Nephron (organoid): ENCODE measurements at regions not wholly inside any gene's neighbourhood (a gene's known extent, or its start where the extent isn't known, plus 50 kb on each side); places are given as distances from the start of the nearest gene placed in this dataset.

Source experiments
- H3K27ac Mint-ChIP-seq, 3 experiments: 2 replicates each; pipeline ENCODE4 v1.8.0; 2020; ENCODE audit warnings: mixed read lengths in 3 of 3, mild to moderate bottlenecking in 2 of 3, moderate library complexity in 1 of 3
- H3K27me3 Mint-ChIP-seq: 2 replicates; pipeline ENCODE4 v1.8.0; 2021; ENCODE audit warnings: low read depth, mild to moderate bottlenecking, moderate library complexity, mixed read lengths
- H3K36me3 Mint-ChIP-seq: 2 replicates; pipeline ENCODE4 v1.8.0; 2020; ENCODE audit warnings: low read depth, mixed read lengths
- H3K4me1 Mint-ChIP-seq: 2 replicates; pipeline ENCODE4 v1.8.0; 2020; ENCODE audit warnings: mixed read lengths
- H3K4me3 Mint-ChIP-seq, 3 experiments: 2 replicates each; pipeline ENCODE4 v1.8.0; 2020; ENCODE audit warnings: mild to moderate bottlenecking in 3 of 3, mixed read lengths in 3 of 3, moderate library complexity in 2 of 3
- H3K9me3 Mint-ChIP-seq: 2 replicates; pipeline ENCODE4 v1.8.0; 2020; ENCODE audit warnings: mixed read lengths
- CTCF ChIP-seq, 3 experiments: fragments of 200-600 bp; sonication (generic); IDR thresholded peaks; one replicate each; pipeline ENCODE4 v1.5.0; 2021; ENCODE audit warnings: antibody characterized with exemption in 3 of 3; ENCODE audit not compliant: unreplicated experiment in 3 of 3

GRCh38 chrX:79570524-79571240 is 203.5 kb upstream of the ITM2A start:
- Mint-ChIP-seq H3K36me3 (no peaks in the 10 kb centered on the region), H3K9me3 (peaks cover 13% of the 10 kb centered on the region), H3K27ac (no peak overlapping the region), H3K4me1 (no peaks in the 10 kb centered on the region), H3K4me3 (no peak overlapping the region), H3K27me3 (no peaks in the 10 kb centered on the region)
- no peak for TF ChIP-seq CTCF (IDR thresholded peaks at IDR 0.05; ENCODE audit: unreplicated experiment in 3 of 3)

GRCh38 chrX:79568309-79568708 is 201.2 kb upstream of the ITM2A start:
- no peaks in the 10 kb centered on the region for H3K4me1 Mint-ChIP-seq
- no peak for TF ChIP-seq CTCF (IDR thresholded peaks at IDR 0.05; ENCODE audit: unreplicated experiment in 3 of 3)
- peaks cover 13% of the 10 kb centered on the region for H3K9me3 Mint-ChIP-seq
- no peaks in the 10 kb centered on the region for H3K36me3 Mint-ChIP-seq
- no peak overlapping the region for H3K27ac Mint-ChIP-seq
- H3K27me3 Mint-ChIP-seq = no peaks in the 10 kb centered on the region
- no peak overlapping the region for H3K4me3 Mint-ChIP-seq

- H3K36me3 Mint-ChIP-seq = no peaks in the 10 kb centered on the region
- no peak for TF ChIP-seq CTCF (IDR thresholded peaks at IDR 0.05; ENCODE audit: unreplicated experiment in 3 of 3)
- no peak overlapping the region for H3K4me3 Mint-ChIP-seq
- no peaks in the 10 kb centered on the region for H3K27me3 Mint-ChIP-seq
- no peak overlapping the region for H3K27ac Mint-ChIP-seq
- H3K4me1 Mint-ChIP-seq = no peaks in the 10 kb centered on the region
- peaks cover 13% of the 10 kb centered on the region for H3K9me3 Mint-ChIP-seq
Measured at GRCh38 chrX:79564362-79564761, 197.2 kb upstream of the ITM2A start.

GRCh38 chrX:79559290-79559689 is 192.2 kb upstream of the ITM2A start:
- Mint-ChIP-seq H3K4me3 (no peak overlapping the region), H3K27ac (no peak overlapping the region), H3K4me1 (no peaks in the 10 kb centered on the region), H3K9me3 (peaks cover 5% of the 10 kb centered on the region), H3K36me3 (no peaks in the 10 kb centered on the region), H3K27me3 (no peaks in the 10 kb centered on the region)
- TF ChIP-seq CTCF (IDR thresholded peaks at IDR 0.05; ENCODE audit: unreplicated experiment in 3 of 3) = no peak

- Mint-ChIP-seq H3K36me3 (no peaks in the 10 kb centered on the region), H3K9me3 (peaks cover 5% of the 10 kb centered on the region), H3K27me3 (no peaks in the 10 kb centered on the region), H3K27ac (peak overlapping the region in 1 of 3 experiments; percentile 23), H3K4me3 (no peak overlapping the region), H3K4me1 (no peaks in the 10 kb centered on the region)
- no peak for TF ChIP-seq CTCF (IDR thresholded peaks at IDR 0.05; ENCODE audit: unreplicated experiment in 3 of 3)
Measured at GRCh38 chrX:79557212-79557611, 190.1 kb upstream of the ITM2A start.

GRCh38 chrX:79556800-79557199 is 189.7 kb upstream of the ITM2A start:
- Mint-ChIP-seq H3K27me3 (no peaks in the 10 kb centered on the region), H3K36me3 (no peaks in the 10 kb centered on the region), H3K4me3 (no peak overlapping the region), H3K27ac (no peak overlapping the region), H3K9me3 (peaks cover 5% of the 10 kb centered on the region), H3K4me1 (no peaks in the 10 kb centered on the region)
- no peak for TF ChIP-seq CTCF (IDR thresholded peaks at IDR 0.05; ENCODE audit: unreplicated experiment in 3 of 3)
